Panc1 (cell line): ENCODE measurements at regions not wholly inside any gene's neighbourhood (a gene's known extent, or its start where the extent isn't known, plus 50 kb on each side); places are given as distances from the start of the nearest gene placed in this dataset.

Source experiments
- CTCF ChIP-seq: fragments of 450-650 bp; IDR thresholded peaks from 2 replicates; pipeline ENCODE4 v1.5.1; 2017; ENCODE audit warnings: mild to moderate bottlenecking
- POLR2AphosphoS5 ChIP-seq: IDR thresholded peaks from 2 replicates; pipeline ENCODE4 v1.6.1; 2012; ENCODE audit warnings: mild to moderate bottlenecking, low read depth, low read length, moderate library complexity

GRCh38 chr1:36533897-36534296 is 51.2 kb upstream of the CSF3R start:
- no peak for TF ChIP-seq POLR2AphosphoS5
- TF ChIP-seq CTCF, result no peak
